ENCODE measurements at regions not wholly inside any gene's neighbourhood (a gene's known extent, or its start where the extent isn't known, plus 50 kb on each side); places are given as distances from the start of the nearest gene placed in this dataset.
"Not testable (repeated sequence)": the region's sequence is repeated elsewhere in the genome, so short reads cannot be mapped to it uniquely, and the experiment has no call there.

- H3K9me3 ChIP-seq (ENCODE audit: low read depth, low read length), result no peaks in the 10 kb centered on the region
- TF ChIP-seq EZH2 (IDR thresholded peaks at IDR 0.05) (no peak), POLR2AphosphoS5 (IDR thresholded peaks at IDR 0.05; ENCODE audit: borderline replicate concordance, low read depth, low read length) (no peak), FOXP2 (optimal IDR thresholded peaks at IDR 0.05; ENCODE audit: control extremely low read depth, extremely low read length, insufficient read depth) (no peak)
- H3K9ac ChIP-seq (ENCODE audit: insufficient read length), result no peak overlapping the region
- no peak for DNase-seq (ENCODE audit: low read depth, low spot score)
- H3K4me3 ChIP-seq, result no peak overlapping the region
- no peaks in the 10 kb centered on the region for H3K36me3 ChIP-seq (ENCODE audit: insufficient read depth, low read length)
- H3K27ac ChIP-seq, result no peak overlapping the region
These were observed 447.4 kb downstream of the EFNB2 start for GRCh38 chr13:106088085-106088484.

GRCh38 chr13:106087201-106087600, 448.3 kb downstream of the EFNB2 start:
- Histone ChIP-seq H3K9me3 (ENCODE audit: low read depth, low read length) (no peaks in the 10 kb centered on the region), H3K36me3 (ENCODE audit: insufficient read depth, low read length) (no peaks in the 10 kb centered on the region), H3K27ac (no peak overlapping the region), H3K4me3 (no peak overlapping the region), H3K9ac (ENCODE audit: insufficient read length) (no peak overlapping the region)
- TF ChIP-seq EZH2 (IDR thresholded peaks at IDR 0.05), result no peak
- no peak for TF ChIP-seq POLR2AphosphoS5 (IDR thresholded peaks at IDR 0.05; ENCODE audit: borderline replicate concordance, low read depth, low read length)
- TF ChIP-seq FOXP2 (optimal IDR thresholded peaks at IDR 0.05; ENCODE audit: control extremely low read depth, extremely low read length, insufficient read depth), result no peak
- no peak for DNase-seq (ENCODE audit: low read depth, low spot score)

GRCh38 chr13:106083620-106084350, 451.7 kb downstream of the EFNB2 start:
- TF ChIP-seq EZH2 (IDR thresholded peaks at IDR 0.05) (no peak), FOXP2 (optimal IDR thresholded peaks at IDR 0.05; ENCODE audit: control extremely low read depth, extremely low read length, insufficient read depth) (no peak), POLR2AphosphoS5 (IDR thresholded peaks at IDR 0.05; ENCODE audit: borderline replicate concordance, low read depth, low read length) (no peak)
- Histone ChIP-seq H3K9me3 (ENCODE audit: low read depth, low read length) (no peaks in the 10 kb centered on the region), H3K4me3 (no peak overlapping the region), H3K36me3 (ENCODE audit: insufficient read depth, low read length) (no peaks in the 10 kb centered on the region), H3K27ac (no peak overlapping the region), H3K9ac (ENCODE audit: insufficient read length) (no peak overlapping the region)
- DNase-seq (ENCODE audit: low read depth, low spot score), result no peak

- H3K9ac ChIP-seq (ENCODE audit: insufficient read length); H3K9me3 ChIP-seq (ENCODE audit: low read depth, low read length); H3K4me3 ChIP-seq; H3K27ac ChIP-seq; H3K36me3 ChIP-seq (ENCODE audit: insufficient read depth, low read length); DNase-seq (ENCODE audit: low read depth, low spot score): not testable (repeated sequence)
These were observed 454.2 kb downstream of the EFNB2 start for GRCh38 chr13:106081221-106081620.

- H3K36me3 ChIP-seq (ENCODE audit: insufficient read depth, low read length), result no peaks in the 10 kb centered on the region
- no peak for DNase-seq (ENCODE audit: low read depth, low spot score)
- no peak overlapping the region for H3K4me3 ChIP-seq
- no peak overlapping the region for H3K27ac ChIP-seq
- no peaks in the 10 kb centered on the region for H3K9me3 ChIP-seq (ENCODE audit: low read depth, low read length)
- TF ChIP-seq POLR2AphosphoS5 (IDR thresholded peaks at IDR 0.05; ENCODE audit: borderline replicate concordance, low read depth, low read length) (no peak), EZH2 (IDR thresholded peaks at IDR 0.05) (no peak), FOXP2 (optimal IDR thresholded peaks at IDR 0.05; ENCODE audit: control extremely low read depth, extremely low read length, insufficient read depth) (no peak)
- H3K9ac ChIP-seq (ENCODE audit: insufficient read length), result no peak overlapping the region
These were observed 457.3 kb downstream of the EFNB2 start for GRCh38 chr13:106078191-106078590.

GRCh38 chr13:106077017-106077416, 458.4 kb downstream of the EFNB2 start:
- Histone ChIP-seq H3K4me3 (no peak overlapping the region), H3K36me3 (ENCODE audit: insufficient read depth, low read length) (no peaks in the 10 kb centered on the region), H3K9ac (ENCODE audit: insufficient read length) (no peak overlapping the region), H3K27ac (no peak overlapping the region), H3K9me3 (ENCODE audit: low read depth, low read length) (no peaks in the 10 kb centered on the region)
- no peak for DNase-seq (ENCODE audit: low read depth, low spot score)
- no peak for TF ChIP-seq FOXP2 (optimal IDR thresholded peaks at IDR 0.05; ENCODE audit: control extremely low read depth, extremely low read length, insufficient read depth)
- TF ChIP-seq EZH2 (IDR thresholded peaks at IDR 0.05), result no peak
- no peak for TF ChIP-seq POLR2AphosphoS5 (IDR thresholded peaks at IDR 0.05; ENCODE audit: borderline replicate concordance, low read depth, low read length)

GRCh38 chr13:106072014-106072413, 463.4 kb downstream of the EFNB2 start:
- no peak overlapping the region for H3K4me3 ChIP-seq

GRCh38 chr13:106063591-106064313, 471.7 kb downstream of the EFNB2 start:
- H3K9ac ChIP-seq (ENCODE audit: insufficient read length), result no peak overlapping the region
- H3K36me3 ChIP-seq (ENCODE audit: insufficient read depth, low read length), result no peaks in the 10 kb centered on the region
- no peaks in the 10 kb centered on the region for H3K9me3 ChIP-seq (ENCODE audit: low read depth, low read length)
- no peak overlapping the region for H3K27ac ChIP-seq
- TF ChIP-seq EZH2 (IDR thresholded peaks at IDR 0.05) (no peak), FOXP2 (optimal IDR thresholded peaks at IDR 0.05; ENCODE audit: control extremely low read depth, extremely low read length, insufficient read depth) (no peak), POLR2AphosphoS5 (IDR thresholded peaks at IDR 0.05; ENCODE audit: borderline replicate concordance, low read depth, low read length) (no peak)
- H3K4me3 ChIP-seq, result no peak overlapping the region
- DNase-seq (ENCODE audit: low read depth, low spot score), result no peak

More at GRCh38 chr13:106072014-106072413, 463.4 kb downstream of the EFNB2 start:
- no peak overlapping the region for H3K27ac ChIP-seq
- no peak for DNase-seq (ENCODE audit: low read depth, low spot score)
- no peaks in the 10 kb centered on the region for H3K36me3 ChIP-seq (ENCODE audit: insufficient read depth, low read length)
- H3K9me3 ChIP-seq (ENCODE audit: low read depth, low read length), result no peaks in the 10 kb centered on the region
- H3K9ac ChIP-seq (ENCODE audit: insufficient read length), result no peak overlapping the region
- TF ChIP-seq EZH2 (IDR thresholded peaks at IDR 0.05) (no peak), POLR2AphosphoS5 (IDR thresholded peaks at IDR 0.05; ENCODE audit: borderline replicate concordance, low read depth, low read length) (no peak), FOXP2 (optimal IDR thresholded peaks at IDR 0.05; ENCODE audit: control extremely low read depth, extremely low read length, insufficient read depth) (no peak)

Measured in SK-N-MC (cell line).